ENCODE measurements at regions not wholly inside any gene's neighbourhood (a gene's known extent, or its start where the extent isn't known, plus 50 kb on each side); places are given as distances from the start of the nearest gene placed in this dataset.

DNA sequence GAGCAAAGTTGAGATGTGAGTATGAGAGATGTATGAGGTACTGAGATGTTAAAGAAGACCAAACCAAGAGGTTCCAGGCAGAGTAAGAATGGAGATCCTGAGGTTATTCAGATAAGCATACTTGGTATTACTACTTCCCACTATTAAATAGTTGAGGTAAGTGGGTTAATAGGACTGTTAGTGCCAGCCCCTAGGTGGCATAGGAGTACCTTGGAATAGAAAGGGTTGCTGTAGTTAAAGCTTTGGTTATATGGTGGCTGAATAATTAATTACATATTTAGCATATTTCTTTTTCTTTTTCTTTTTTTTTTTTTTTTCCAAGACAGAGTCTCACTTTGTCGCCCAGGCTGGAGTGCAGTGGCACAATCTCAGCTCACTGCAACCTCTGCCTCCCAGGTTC is 397.9 kb upstream of the TMPRSS15 start:
- DNase-seq: no peak
- H3K9me3 Mint-ChIP-seq: peaks cover 15% of the 10 kb centered on the region
- intact Hi-C loops (cut with micrococcal nuclease): no loop called here
- H3K4me3 Mint-ChIP-seq: no peak overlapping the region
- H3K36me3 Mint-ChIP-seq (ENCODE audit: low read depth): no peaks in the 10 kb centered on the region
- ChIA-PET CTCF (no interaction called here), POLR2A (no interaction called here)
- no peak for ATAC-seq
- no peak overlapping the region for H3K27ac Mint-ChIP-seq
- TF ChIP-seq, protein P1, sequence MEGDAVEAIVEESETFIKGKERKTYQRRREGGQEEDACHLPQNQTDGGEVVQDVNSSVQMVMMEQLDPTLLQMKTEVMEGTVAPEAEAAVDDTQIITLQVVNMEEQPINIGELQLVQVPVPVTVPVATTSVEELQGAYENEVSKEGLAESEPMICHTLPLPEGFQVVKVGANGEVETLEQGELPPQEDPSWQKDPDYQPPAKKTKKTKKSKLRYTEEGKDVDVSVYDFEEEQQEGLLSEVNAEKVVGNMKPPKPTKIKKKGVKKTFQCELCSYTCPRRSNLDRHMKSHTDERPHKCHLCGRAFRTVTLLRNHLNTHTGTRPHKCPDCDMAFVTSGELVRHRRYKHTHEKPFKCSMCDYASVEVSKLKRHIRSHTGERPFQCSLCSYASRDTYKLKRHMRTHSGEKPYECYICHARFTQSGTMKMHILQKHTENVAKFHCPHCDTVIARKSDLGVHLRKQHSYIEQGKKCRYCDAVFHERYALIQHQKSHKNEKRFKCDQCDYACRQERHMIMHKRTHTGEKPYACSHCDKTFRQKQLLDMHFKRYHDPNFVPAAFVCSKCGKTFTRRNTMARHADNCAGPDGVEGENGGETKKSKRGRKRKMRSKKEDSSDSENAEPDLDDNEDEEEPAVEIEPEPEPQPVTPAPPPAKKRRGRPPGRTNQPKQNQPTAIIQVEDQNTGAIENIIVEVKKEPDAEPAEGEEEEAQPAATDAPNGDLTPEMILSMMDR (IDR thresholded peaks at IDR 0.05): no peak
- H3K4me1 Mint-ChIP-seq (ENCODE audit: low read depth): no peaks in the 10 kb centered on the region
- no peaks in the 10 kb centered on the region for H3K27me3 Mint-ChIP-seq

DNA sequence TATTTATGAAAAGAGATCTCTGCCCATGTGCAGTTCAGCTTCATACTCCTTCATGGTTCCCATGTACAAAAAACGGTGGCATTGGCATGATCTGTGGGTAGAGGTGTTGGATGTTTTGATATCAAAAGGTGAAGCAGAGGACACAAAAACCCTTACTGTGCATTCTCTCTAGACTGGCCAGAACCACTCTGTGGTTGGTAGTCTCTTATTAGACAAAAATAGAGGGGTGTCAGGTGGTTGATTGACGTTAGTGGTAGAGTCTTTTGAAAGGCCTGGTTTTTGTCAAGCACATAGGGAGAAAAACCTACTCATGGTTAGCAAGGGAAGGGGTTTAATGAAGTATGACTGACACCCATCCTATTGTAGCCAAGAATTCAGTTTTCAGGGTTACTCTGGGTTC is 400.0 kb upstream of the TMPRSS15 start:
- ChIA-PET POLR2A (no interaction called here), CTCF (no interaction called here)
- Mint-ChIP-seq H3K4me1 (ENCODE audit: low read depth) (no peaks in the 10 kb centered on the region), H3K9me3 (peaks cover 21% of the 10 kb centered on the region), H3K4me3 (no peak overlapping the region), H3K36me3 (ENCODE audit: low read depth) (no peaks in the 10 kb centered on the region), H3K27me3 (no peaks in the 10 kb centered on the region), H3K27ac (no peak overlapping the region)
- ATAC-seq (no peak), DNase-seq (no peak)
- TF ChIP-seq, protein P1 (IDR thresholded peaks at IDR 0.05): no peak
- intact Hi-C loops (cut with micrococcal nuclease): no loop called here

DNA sequence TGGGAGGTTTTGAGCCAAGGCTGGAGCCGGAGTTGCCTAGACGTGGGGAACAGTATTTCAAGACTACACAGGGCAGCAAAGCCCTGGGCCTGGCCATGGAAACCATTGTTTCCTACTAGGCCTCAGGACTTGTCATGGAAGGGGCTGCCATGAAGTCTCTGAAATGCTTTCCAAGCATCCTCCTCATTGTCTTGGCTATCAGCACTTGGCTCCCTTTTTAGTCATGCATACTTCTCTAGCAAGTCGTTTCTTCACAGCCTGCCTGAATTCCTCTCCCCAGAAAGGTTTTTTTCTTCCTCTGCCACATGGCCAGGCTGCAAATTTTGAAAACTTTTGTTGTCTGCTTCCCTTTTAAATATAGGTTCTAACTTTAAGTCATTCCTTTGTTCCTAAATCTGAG is 406.6 kb upstream of the TMPRSS15 start:
- Mint-ChIP-seq H3K4me1 (ENCODE audit: low read depth) (no peaks in the 10 kb centered on the region), H3K4me3 (no peak overlapping the region), H3K27ac (no peak overlapping the region), H3K9me3 (peaks cover 16% of the 10 kb centered on the region), H3K27me3 (no peaks in the 10 kb centered on the region), H3K36me3 (ENCODE audit: low read depth) (no peaks in the 10 kb centered on the region)
- TF ChIP-seq, protein P1 (IDR thresholded peaks at IDR 0.05): no peak
- ATAC-seq (no peak), DNase-seq (no peak)
- ChIA-PET POLR2A (no interaction called here), CTCF (no interaction called here)
- intact Hi-C loops (cut with micrococcal nuclease): no loop called here

DNA sequence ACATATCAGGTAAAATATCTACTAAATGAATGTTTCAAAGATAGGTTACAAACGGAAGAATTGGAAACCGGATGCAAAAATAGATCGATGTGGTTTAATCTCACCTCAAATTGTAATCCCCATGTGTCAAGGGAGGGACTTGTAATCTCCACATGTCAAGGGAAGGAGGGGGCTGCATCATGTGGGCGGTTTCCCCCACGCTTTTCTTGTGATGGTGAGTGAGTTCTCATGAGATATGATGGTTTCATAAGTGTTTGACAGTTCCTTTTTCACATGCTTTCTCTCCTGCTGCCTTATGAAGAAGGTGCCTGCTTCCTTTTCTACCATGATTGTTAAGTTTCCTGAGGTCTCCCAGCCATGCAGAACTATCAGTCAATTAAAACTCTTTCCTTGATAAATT is 408.7 kb upstream of the TMPRSS15 start:
- ChIA-PET CTCF (no interaction called here), POLR2A (no interaction called here)
- intact Hi-C loops (cut with micrococcal nuclease): no loop called here
- Mint-ChIP-seq H3K27me3 (no peaks in the 10 kb centered on the region), H3K9me3 (peaks cover 7% of the 10 kb centered on the region), H3K27ac (no peak overlapping the region), H3K4me1 (ENCODE audit: low read depth) (no peaks in the 10 kb centered on the region), H3K36me3 (ENCODE audit: low read depth) (no peaks in the 10 kb centered on the region), H3K4me3 (no peak overlapping the region)
- TF ChIP-seq, protein P1 (IDR thresholded peaks at IDR 0.05): no peak
- ATAC-seq (no peak), DNase-seq (no peak)

DNA sequence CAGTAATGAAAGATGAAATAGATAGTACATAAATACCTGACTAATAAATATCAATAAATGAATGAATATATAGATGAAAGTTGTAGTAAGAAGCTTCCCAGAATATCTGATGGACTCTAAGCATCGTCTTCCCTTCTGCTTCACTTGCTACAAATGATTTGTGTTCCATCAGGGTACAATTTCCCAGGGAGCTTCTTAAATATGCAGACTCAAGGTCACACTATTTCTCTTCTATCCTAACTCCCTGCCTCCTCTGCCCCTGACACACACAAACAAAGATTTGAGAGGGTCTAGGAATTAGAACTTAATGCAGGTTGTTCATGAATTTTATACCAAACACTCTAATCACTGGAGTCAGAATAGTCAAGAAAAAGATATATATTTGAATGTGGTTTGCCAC is 415.9 kb upstream of the TMPRSS15 start:
- Mint-ChIP-seq H3K4me1 (ENCODE audit: low read depth) (no peaks in the 10 kb centered on the region), H3K27ac (no peak overlapping the region), H3K36me3 (ENCODE audit: low read depth) (no peaks in the 10 kb centered on the region), H3K9me3 (peaks cover 10% of the 10 kb centered on the region), H3K27me3 (no peaks in the 10 kb centered on the region), H3K4me3 (no peak overlapping the region)
- ChIA-PET CTCF (no interaction called here), POLR2A (no interaction called here)
- intact Hi-C loops (cut with micrococcal nuclease): no loop called here
- ATAC-seq: no peak
- TF ChIP-seq, protein P1 (IDR thresholded peaks at IDR 0.05): no peak
- DNase-seq: no peak
